HCT116 (cell line): ENCODE measurements at regions not wholly inside any gene's neighbourhood (a gene's known extent, or its start where the extent isn't known, plus 50 kb on each side); places are given as distances from the start of the nearest gene placed in this dataset.

Source experiments
- ATAC-seq: fragments of 200-7000 bp; cut with Tn5 transposase; 2 replicates; pipeline ENCODE4 v1.9.1; 2020; ENCODE audit warnings: mild to moderate bottlenecking, moderate library complexity
- BruUV-seq: library from RNA; stranded (reverse); fragments of 400-500 nt; replicated peaks from 2 replicates; lab custom pipeline; 2021; lab: Mats Ljungman, UMichigan
- CTCF ChIA-PET: fragments of 300-600 bp; sonication (Branson Sonifier 250); formaldehyde crosslinking; loops from one replicate; lab custom pipeline; 2021; ENCODE audit warnings: antibody characterized with exemption; lab: Charles Lee
- POLR2A ChIA-PET: fragments of 300-600, 350-600 bp; sonication (Branson Sonifier 250); formaldehyde crosslinking; loops from one replicate; lab custom pipeline; 2021; ENCODE audit warnings: antibody characterized with exemption; lab: Charles Lee
- RAD21 ChIA-PET, 2 experiments: fragments of 300-600 bp; sonication (Branson Sonifier 250); formaldehyde crosslinking; loops; one replicate each; lab custom pipeline; 2023; ENCODE audit warnings: low total read pairs in 2 of 2; ENCODE audit not compliant: uncharacterized antibody in 2 of 2, unreplicated experiment in 2 of 2, low non-redundant PET in 1 of 2; lab: Charles Lee
- DNase-seq: peaks from one replicate; pipeline ENCODE4 v3.0.0-alpha.2; 2010; ENCODE audit warnings: low read depth, low spot score
- H2AFZ ChIP-seq: fragments of 200-600 bp; shearing (Covaris generic), sonication (generic); 2 replicates; pipeline ENCODE4 v1.6.1; 2017; ENCODE audit warnings: low read depth, mixed run types, mixed read lengths, antibody characterized with exemption, low read length; ENCODE audit not compliant: poor library complexity, severe bottlenecking
- H3K27ac ChIP-seq: 2 replicates; pipeline ENCODE4 v1.5.1; 2012; ENCODE audit warnings: low read depth, low read length
- H3K27me3 ChIP-seq: fragments of 200-600 bp; sonication (generic); 2 replicates; pipeline ENCODE4 v1.6.1; 2016; ENCODE audit warnings: mixed run types, low read length, mixed read lengths; ENCODE audit not compliant: insufficient read depth
- H3K36me3 ChIP-seq, 2 experiments: fragments of 200-500 bp in 1 of 2; fragments of 200-600 bp in 1 of 2; sonication (Bioruptor generic) in 1 of 2; sonication (generic) in 1 of 2; 2 replicates each; pipeline versions ENCODE4 v1.5.1 to v1.6.1; 2014 to 2016; ENCODE audit warnings: low read length in 2 of 2, inconsistent platforms in 1 of 2, mixed read lengths in 1 of 2, mixed run types in 1 of 2; ENCODE audit not compliant: insufficient read depth in 2 of 2, control insufficient read depth in 1 of 2
- H3K4me1 ChIP-seq, 2 experiments: fragments of 200-600 bp in 1 of 2; sonication (generic) in 1 of 2; 2 replicates each; pipeline versions ENCODE4 v1.5.1 to v1.6.1; 2012 to 2017; ENCODE audit warnings: low read length in 2 of 2, inconsistent platforms in 1 of 2, mild to moderate bottlenecking in 1 of 2, mixed read lengths in 1 of 2, mixed run types in 1 of 2, moderate library complexity in 1 of 2; ENCODE audit not compliant: insufficient read depth in 2 of 2, control insufficient read depth in 1 of 2
- H3K4me2 ChIP-seq: fragments of 200-600 bp; sonication (generic); 2 replicates; pipeline ENCODE4 v1.6.1; 2017; ENCODE audit warnings: mixed run types, low read length, mixed read lengths
- H3K4me3 ChIP-seq, 2 experiments: fragments of 200-600 bp in 1 of 2; sonication (generic) in 1 of 2; replicated peaks in 1 of 2; 2 replicates each; pipeline ENCODE4 v1.5.1; 2011 to 2016; ENCODE audit warnings: low read length in 2 of 2, control low read depth in 1 of 2, low read depth in 1 of 2, mild to moderate bottlenecking in 1 of 2, mixed read lengths in 1 of 2, mixed run types in 1 of 2
- H3K79me2 ChIP-seq: fragments of 200-600 bp; sonication (generic); 2 replicates; pipeline ENCODE4 v1.6.1; 2017; ENCODE audit warnings: mild to moderate bottlenecking, mixed run types, low read length, moderate library complexity, mixed read lengths; ENCODE audit not compliant: insufficient read depth
- H3K9ac ChIP-seq: fragments of 200-600 bp; sonication (generic); 2 replicates; pipeline ENCODE4 v1.6.1; 2016; ENCODE audit warnings: low read length, mixed read lengths
- H3K9me2 ChIP-seq: fragments of 200-600 bp; sonication (generic), shearing (Covaris generic); 2 replicates; pipeline ENCODE4 v1.6.1; 2017; ENCODE audit warnings: mixed run types, mild to moderate bottlenecking, moderate library complexity; ENCODE audit not compliant: insufficient read depth
- H3K9me3 ChIP-seq, 2 experiments: fragments of 200-500 bp in 1 of 2; fragments of 200-600 bp in 1 of 2; sonication (Bioruptor generic) in 1 of 2; sonication (generic) in 1 of 2; 2 replicates each; pipeline ENCODE4 v1.6.1; 2014 to 2017; ENCODE audit warnings: low read length in 2 of 2, mixed read lengths in 2 of 2, inconsistent platforms in 1 of 2, low read depth in 1 of 2, mild to moderate bottlenecking in 1 of 2, mixed run types in 1 of 2, moderate library complexity in 1 of 2; ENCODE audit not compliant: control insufficient read depth in 1 of 2, insufficient read depth in 1 of 2
- H4K20me1 ChIP-seq: fragments of 200-600 bp; sonication (generic), shearing (Covaris generic); 2 replicates; pipeline ENCODE4 v1.6.1; 2017; ENCODE audit warnings: mixed run types, mild to moderate bottlenecking, moderate library complexity; ENCODE audit not compliant: insufficient read depth
- CBX3 ChIP-seq: IDR thresholded peaks from 2 replicates; pipeline ENCODE4 v1.6.1; 2012; ENCODE audit warnings: low read depth
- CEBPB ChIP-seq: IDR thresholded peaks from 2 replicates; pipeline ENCODE4 v1.6.1; 2012; ENCODE audit warnings: low read depth
- CTCF ChIP-seq, 3 experiments: fragments of 200-600 bp in 1 of 3; sonication (generic) in 1 of 3; IDR thresholded peaks in 2 of 3; conservative IDR thresholded peaks in 1 of 3; 2 replicates each; pipeline ENCODE4 v1.5.1; 2012 to 2017; ENCODE audit warnings: low read depth in 2 of 3, low read length in 2 of 3, antibody characterized with exemption in 1 of 3, borderline replicate concordance in 1 of 3, control low read depth in 1 of 3, mild to moderate bottlenecking in 1 of 3, mixed read lengths in 1 of 3, mixed run types in 1 of 3, moderate library complexity in 1 of 3; ENCODE audit not compliant: insufficient read depth in 1 of 3
- EZH2 ChIP-seq: fragments of 200-600 bp; sonication (generic); IDR thresholded peaks from 2 replicates; pipeline ENCODE4 v1.6.1; 2017; ENCODE audit warnings: antibody characterized with exemption, mixed run types
- FOSL1 ChIP-seq: IDR thresholded peaks from 2 replicates; pipeline ENCODE4 v1.6.1; 2012; ENCODE audit warnings: low read depth
- JUND ChIP-seq: IDR thresholded peaks from 2 replicates; pipeline ENCODE4 v1.6.1; 2012
- MAX ChIP-seq: IDR thresholded peaks from 2 replicates; pipeline ENCODE4 v1.6.1; 2012
- POLR2AphosphoS5 ChIP-seq: IDR thresholded peaks from 2 replicates; pipeline ENCODE4 v1.6.1; 2011; ENCODE audit warnings: mild to moderate bottlenecking, low read depth, low read length, moderate library complexity
- REST ChIP-seq: IDR thresholded peaks from 2 replicates; pipeline ENCODE4 v1.6.1; 2012; ENCODE audit warnings: low read depth
- SP1 ChIP-seq: IDR thresholded peaks from 2 replicates; pipeline ENCODE4 v1.6.1; 2012; ENCODE audit warnings: low read depth
- ZFX ChIP-seq: fragments of 450-650 bp; IDR thresholded peaks from 2 replicates; pipeline ENCODE4 v1.6.1; 2017
- intact Hi-C: fragments of 100-400 bp; cut with micrococcal nuclease; formaldehyde crosslinking; loops from 2 replicates; pipeline ENCODE4 v1.10.0; 2022

- no peaks in the 10 kb centered on the region for H3K79me2 ChIP-seq
- no TSS peak for BruUV-seq
- H3K4me3 ChIP-seq = no peak overlapping the region
- H3K27me3 ChIP-seq = no peaks in the 10 kb centered on the region
- RAD21 ChIA-PET = no interaction called here
- H3K36me3 ChIP-seq = no peaks in the 10 kb centered on the region
- POLR2A ChIA-PET = no interaction called here
- intact Hi-C loops = no loop called here
- no peaks in the 10 kb centered on the region for H3K9me2 ChIP-seq
- ATAC-seq = no peak
- no peak overlapping the region for H2AFZ ChIP-seq
- H4K20me1 ChIP-seq = no peaks in the 10 kb centered on the region
- no peak overlapping the region for H3K4me2 ChIP-seq
- peaks cover 5 to 25% of the 10 kb centered on the region in 2 experiments; a peak in 2 of 4 replicates for H3K9me3 ChIP-seq
- no peak overlapping the region for H3K9ac ChIP-seq
- CTCF ChIA-PET = no interaction called here
- no peak for DNase-seq
- no peaks in the 10 kb centered on the region for H3K4me1 ChIP-seq
- H3K27ac ChIP-seq = no peak overlapping the region
- TF ChIP-seq MAX (no peak), ZFX (no peak), REST (no peak), JUND (no peak), SP1 (no peak), FOSL1 (no peak), CTCF (IDR thresholded peaks at IDR 0.05 in 2 of 3, conservative IDR thresholded peaks at IDR 0.05 in 1 of 3; ENCODE audit: borderline replicate concordance in 1 of 3, insufficient read depth in 1 of 3, low read depth in 2 of 3, low read length in 2 of 3) (no peak), CEBPB (no peak), CBX3 (no peak), POLR2AphosphoS5 (no peak), EZH2 (no peak)
- TF ChIP-seq, all 23 proteins: peak for 0
Measured at GRCh38 chr4:60757986-60758680, 442.0 kb upstream of the ADGRL3 start.
